ENCODE measurements at regions not wholly inside any gene's neighbourhood (a gene's known extent, or its start where the extent isn't known, plus 50 kb on each side); places are given as distances from the start of the nearest gene placed in this dataset.

GRCh38 chr4:159006202-159006601 lies 96.7 kb upstream of the RAPGEF2 start:
- 68% methylated on average over 3 of the region's 3 CpGs for WGBS
- Histone ChIP-seq H3K9me3 (ENCODE audit: insufficient read depth, low read depth, low read length) (no peaks in the 10 kb centered on the region), H3K27ac (ENCODE audit: low read depth, low read length) (no peak overlapping the region), H3K4me3 (ENCODE audit: low read length) (no peak overlapping the region), H3K36me3 (ENCODE audit: insufficient read depth, low read length) (no peaks in the 10 kb centered on the region), H3K4me1 (ENCODE audit: insufficient read depth, low read length) (peaks cover 17% of the 10 kb centered on the region), H3K27me3 (ENCODE audit: insufficient read depth, low read length) (peaks cover 23% of the 10 kb centered on the region; the same call in 1 of the 2 replicates), H3K9ac (ENCODE audit: low read depth, low read length) (no peak overlapping the region)

GRCh38 chr4:159008671-159009070 lies 94.2 kb upstream of the RAPGEF2 start:
- no peak overlapping the region for H3K4me3 ChIP-seq (ENCODE audit: low read length)
- H3K27ac ChIP-seq (ENCODE audit: low read depth, low read length): no peak overlapping the region
- no peaks in the 10 kb centered on the region for H3K36me3 ChIP-seq (ENCODE audit: insufficient read depth, low read length)
- H3K9me3 ChIP-seq (ENCODE audit: insufficient read depth, low read depth, low read length): no peaks in the 10 kb centered on the region
- 92% methylated on average over 1 of the region's 1 CpG for WGBS
- peaks cover 15% of the 10 kb centered on the region for H3K4me1 ChIP-seq (ENCODE audit: insufficient read depth, low read length)
- no peak overlapping the region for H3K9ac ChIP-seq (ENCODE audit: low read depth, low read length)
- peaks cover 23% of the 10 kb centered on the region; the same call in 1 of the 2 replicates for H3K27me3 ChIP-seq (ENCODE audit: insufficient read depth, low read length)

GRCh38 chr4:159009521-159009920 lies 93.4 kb upstream of the RAPGEF2 start:
- Histone ChIP-seq H3K4me1 (ENCODE audit: insufficient read depth, low read length) (peaks cover 13% of the 10 kb centered on the region), H3K9ac (ENCODE audit: low read depth, low read length) (no peak overlapping the region), H3K27ac (ENCODE audit: low read depth, low read length) (no peak overlapping the region), H3K36me3 (ENCODE audit: insufficient read depth, low read length) (no peaks in the 10 kb centered on the region), H3K27me3 (ENCODE audit: insufficient read depth, low read length) (peaks cover 23% of the 10 kb centered on the region; the same call in 1 of the 2 replicates), H3K4me3 (ENCODE audit: low read length) (no peak overlapping the region), H3K9me3 (ENCODE audit: insufficient read depth, low read depth, low read length) (no peaks in the 10 kb centered on the region)
- 94% methylated on average over 4 of the region's 4 CpGs for WGBS

- Histone ChIP-seq H3K36me3 (ENCODE audit: insufficient read depth, low read length) (no peaks in the 10 kb centered on the region), H3K27ac (ENCODE audit: low read depth, low read length) (no peak overlapping the region), H3K9me3 (ENCODE audit: insufficient read depth, low read depth, low read length) (no peaks in the 10 kb centered on the region), H3K4me1 (ENCODE audit: insufficient read depth, low read length) (peaks cover 16% of the 10 kb centered on the region), H3K9ac (ENCODE audit: low read depth, low read length) (no peak overlapping the region), H3K4me3 (ENCODE audit: low read length) (no peak overlapping the region), H3K27me3 (ENCODE audit: insufficient read depth, low read length) (peaks cover 23% of the 10 kb centered on the region; the same call in 1 of the 2 replicates)
- 94% methylated on average over 3 of the region's 3 CpGs for WGBS
Observed at GRCh38 chr4:159010100-159010499, 92.8 kb upstream of the RAPGEF2 start.

GRCh38 chr4:159010563-159011260 lies 92.2 kb upstream of the RAPGEF2 start:
- Histone ChIP-seq H3K4me1 (ENCODE audit: insufficient read depth, low read length) (peaks cover 18% of the 10 kb centered on the region), H3K27me3 (ENCODE audit: insufficient read depth, low read length) (peaks cover 23% of the 10 kb centered on the region; the same call in 1 of the 2 replicates), H3K9me3 (ENCODE audit: insufficient read depth, low read depth, low read length) (no peaks in the 10 kb centered on the region), H3K27ac (ENCODE audit: low read depth, low read length) (no peak overlapping the region), H3K36me3 (ENCODE audit: insufficient read depth, low read length) (no peaks in the 10 kb centered on the region), H3K9ac (ENCODE audit: low read depth, low read length) (no peak overlapping the region), H3K4me3 (ENCODE audit: low read length) (no peak overlapping the region)
- WGBS: 89% methylated on average over 5 of the region's 5 CpGs

- Histone ChIP-seq H3K27ac (ENCODE audit: low read depth, low read length) (no peak overlapping the region), H3K4me1 (ENCODE audit: insufficient read depth, low read length) (peaks cover 26% of the 10 kb centered on the region), H3K27me3 (ENCODE audit: insufficient read depth, low read length) (peaks cover 15% of the 10 kb centered on the region; the same call in 1 of the 2 replicates), H3K9me3 (ENCODE audit: insufficient read depth, low read depth, low read length) (no peaks in the 10 kb centered on the region), H3K4me3 (ENCODE audit: low read length) (no peak overlapping the region), H3K9ac (ENCODE audit: low read depth, low read length) (no peak overlapping the region), H3K36me3 (ENCODE audit: insufficient read depth, low read length) (no peaks in the 10 kb centered on the region)
- 91% methylated on average over 4 of the region's 4 CpGs for WGBS
Observed at GRCh38 chr4:159012381-159012780, 90.5 kb upstream of the RAPGEF2 start.

GRCh38 chr4:159013692-159014091 lies 89.2 kb upstream of the RAPGEF2 start:
- Histone ChIP-seq H3K9ac (ENCODE audit: low read depth, low read length) (no peak overlapping the region), H3K27ac (ENCODE audit: low read depth, low read length) (no peak overlapping the region), H3K4me1 (ENCODE audit: insufficient read depth, low read length) (peaks cover 26% of the 10 kb centered on the region), H3K9me3 (ENCODE audit: insufficient read depth, low read depth, low read length) (no peaks in the 10 kb centered on the region), H3K36me3 (ENCODE audit: insufficient read depth, low read length) (no peaks in the 10 kb centered on the region), H3K4me3 (ENCODE audit: low read length) (no peak overlapping the region), H3K27me3 (ENCODE audit: insufficient read depth, low read length) (peaks cover 19% of the 10 kb centered on the region; the same call in 1 of the 2 replicates)

- H3K27me3 ChIP-seq (ENCODE audit: insufficient read depth, low read length): peaks cover 13% of the 10 kb centered on the region; the same call in 1 of the 2 replicates
- no peak overlapping the region for H3K9ac ChIP-seq (ENCODE audit: low read depth, low read length)
- WGBS: 96% methylated on average over 4 of the region's 4 CpGs
- no peaks in the 10 kb centered on the region for H3K36me3 ChIP-seq (ENCODE audit: insufficient read depth, low read length)
- H3K4me1 ChIP-seq (ENCODE audit: insufficient read depth, low read length): peaks cover 26% of the 10 kb centered on the region
- H3K9me3 ChIP-seq (ENCODE audit: insufficient read depth, low read depth, low read length): no peaks in the 10 kb centered on the region
- H3K4me3 ChIP-seq (ENCODE audit: low read length): no peak overlapping the region
- no peak overlapping the region for H3K27ac ChIP-seq (ENCODE audit: low read depth, low read length)
Observed at GRCh38 chr4:159014859-159015258, 88.0 kb upstream of the RAPGEF2 start.

- 87% methylated on average over 3 of the region's 5 CpGs for WGBS
- Histone ChIP-seq H3K27me3 (ENCODE audit: insufficient read depth, low read length) (peaks cover 13% of the 10 kb centered on the region; the same call in 1 of the 2 replicates), H3K9ac (ENCODE audit: low read depth, low read length) (no peak overlapping the region), H3K27ac (ENCODE audit: low read depth, low read length) (no peak overlapping the region), H3K36me3 (ENCODE audit: insufficient read depth, low read length) (no peaks in the 10 kb centered on the region), H3K9me3 (ENCODE audit: insufficient read depth, low read depth, low read length) (no peaks in the 10 kb centered on the region), H3K4me3 (ENCODE audit: low read length) (no peak overlapping the region), H3K4me1 (ENCODE audit: insufficient read depth, low read length) (peaks cover 20% of the 10 kb centered on the region)
Observed at GRCh38 chr4:159015841-159016240, 87.0 kb upstream of the RAPGEF2 start.

GRCh38 chr4:159016593-159017024 lies 86.3 kb upstream of the RAPGEF2 start:
- no peak overlapping the region for H3K9ac ChIP-seq (ENCODE audit: low read depth, low read length)
- H3K4me1 ChIP-seq (ENCODE audit: insufficient read depth, low read length): peaks cover 26% of the 10 kb centered on the region
- peaks cover 13% of the 10 kb centered on the region; the same call in 1 of the 2 replicates for H3K27me3 ChIP-seq (ENCODE audit: insufficient read depth, low read length)
- no peak overlapping the region for H3K4me3 ChIP-seq (ENCODE audit: low read length)
- no peaks in the 10 kb centered on the region for H3K36me3 ChIP-seq (ENCODE audit: insufficient read depth, low read length)
- 8% methylated on average over 8 of the region's 8 CpGs for WGBS
- H3K27ac ChIP-seq (ENCODE audit: low read depth, low read length): no peak overlapping the region
- H3K9me3 ChIP-seq (ENCODE audit: insufficient read depth, low read depth, low read length): no peaks in the 10 kb centered on the region

- H3K9ac ChIP-seq (ENCODE audit: low read depth, low read length): no peak overlapping the region
- H3K4me3 ChIP-seq (ENCODE audit: low read length): no peak overlapping the region
- H3K27ac ChIP-seq (ENCODE audit: low read depth, low read length): no peak overlapping the region
- no peaks in the 10 kb centered on the region for H3K36me3 ChIP-seq (ENCODE audit: insufficient read depth, low read length)
- peaks cover 13% of the 10 kb centered on the region; the same call in 1 of the 2 replicates for H3K27me3 ChIP-seq (ENCODE audit: insufficient read depth, low read length)
- no peaks in the 10 kb centered on the region for H3K9me3 ChIP-seq (ENCODE audit: insufficient read depth, low read depth, low read length)
- peaks cover 34% of the 10 kb centered on the region for H3K4me1 ChIP-seq (ENCODE audit: insufficient read depth, low read length)
- WGBS: 78% methylated on average over 5 of the region's 5 CpGs
Observed at GRCh38 chr4:159017323-159018026, 85.4 kb upstream of the RAPGEF2 start.
